K562 (cell line): ENCODE measurements at regions not wholly inside any gene's neighbourhood (a gene's known extent, or its start where the extent isn't known, plus 50 kb on each side); places are given as distances from the start of the nearest gene placed in this dataset.

ENCODE experiments used
- ATAC-seq: fragments of 200-7000 bp; cut with Tn5 transposase; 3 replicates; pipeline ENCODE4 v1.9.1; 2020; ENCODE audit warnings: moderate library complexity
- BruUV-seq: library from RNA; stranded (reverse); fragments of 400-500 nt; replicated peaks from 2 replicates; lab custom pipeline; 2021; lab: Mats Ljungman, UMichigan
- CTCF ChIA-PET: fragments of 300-600 bp; formaldehyde crosslinking; extraction: SDS; loops from one replicate; lab custom pipeline; 2021; ENCODE audit warnings: low intra/inter-chr PET ratio; lab: Yijun Ruan, JAX
- POLR2A ChIA-PET: fragments of 300-600, 350-650 bp; sonication (Branson Sonifier 250); formaldehyde crosslinking; extraction: SDS; loops from one replicate; lab custom pipeline; 2021; ENCODE audit warnings: antibody characterized with exemption, inconsistent platforms; lab: Yijun Ruan, JAX
- DNase-seq, 4 experiments: peaks; one replicate each; pipeline versions ENCODE4 v3.0.0 to v3.0.0-alpha.2; 2011 to 2018; ENCODE audit warnings: low spot score in 3 of 4, mixed read lengths in 3 of 4; ENCODE audit errors: extremely low read depth in 1 of 4
- FAIRE-seq: peaks from 2 replicates; lab custom pipeline; 2011; peaks lifted over from hg19 to GRCh38; lab: Jason Lieb, UNC
- H2AFZ ChIP-seq: 2 replicates; pipeline ENCODE4 v1.6.0; 2011; ENCODE audit warnings: low read depth, low read length, control low read depth, inconsistent platforms
- H3K27ac ChIP-seq: fragments of 200-600 bp; 3 replicates; pipeline ENCODE4 v1.8.0; 2011; ENCODE audit warnings: low read depth, mild to moderate bottlenecking, control low read depth, inconsistent platforms, low read length, moderate library complexity, mixed read lengths; ENCODE audit errors: extremely low read depth
- H3K27me3 ChIP-seq, 2 experiments: fragments of 300-600 bp in 1 of 2; 2 replicates in 1 of 2; 3 replicates in 1 of 2; pipeline versions ENCODE4 v1.6.0 to v1.8.0; 2011; ENCODE audit warnings: inconsistent platforms in 2 of 2, low read length in 2 of 2, mild to moderate bottlenecking in 1 of 2, mixed read lengths in 1 of 2, moderate library complexity in 1 of 2; ENCODE audit not compliant: control insufficient read depth in 2 of 2, insufficient read depth in 2 of 2
- H3K36me3 ChIP-seq: fragments of 300-600 bp; 3 replicates; pipeline ENCODE4 v1.8.0; 2011; ENCODE audit warnings: mild to moderate bottlenecking, low read length, inconsistent platforms; ENCODE audit not compliant: control insufficient read depth, insufficient read depth
- H3K4me1 ChIP-seq, 2 experiments: fragments of 200-600 bp in 1 of 2; replicated peaks in 1 of 2; 2 replicates in 1 of 2; 3 replicates in 1 of 2; pipeline versions ENCODE4 v1.5.1 to v1.8.0; 2011; ENCODE audit warnings: inconsistent platforms in 2 of 2, low read length in 2 of 2, mild to moderate bottlenecking in 1 of 2, mixed read lengths in 1 of 2, moderate library complexity in 1 of 2; ENCODE audit not compliant: control insufficient read depth in 2 of 2, insufficient read depth in 2 of 2
- H3K4me2 ChIP-seq: 2 replicates; pipeline ENCODE4 v1.6.1; 2011; ENCODE audit warnings: low read length, control low read depth, inconsistent platforms, mixed read lengths; ENCODE audit not compliant: insufficient read depth
- H3K4me3 ChIP-seq: fragments of 200-600 bp; sonication (generic), shearing (Covaris generic); 2 replicates; pipeline ENCODE4 v1.5.1; 2016; ENCODE audit warnings: control low read depth, inconsistent platforms
- H3K79me2 ChIP-seq: fragments of 200-600 bp; 3 replicates; pipeline ENCODE4 v1.8.0; 2011; ENCODE audit warnings: low read length, inconsistent platforms; ENCODE audit not compliant: control insufficient read depth, insufficient read depth
- H3K9ac ChIP-seq, 2 experiments: 2 replicates each; pipeline versions ENCODE4 v1.6.0 to v1.6.1; 2011; ENCODE audit warnings: low read depth in 2 of 2, low read length in 2 of 2, control low read depth in 1 of 2, inconsistent platforms in 1 of 2, mild to moderate bottlenecking in 1 of 2, mixed read lengths in 1 of 2; ENCODE audit not compliant: insufficient read depth in 1 of 2
- H3K9me1 ChIP-seq: one replicate; pipeline ENCODE4 v1.6.0; 2011; ENCODE audit warnings: inconsistent platforms, mild to moderate bottlenecking, low read length, moderate library complexity; ENCODE audit not compliant: control insufficient read depth, insufficient read depth
- H3K9me3 ChIP-seq: replicated peaks from 2 replicates; pipeline ENCODE4 v1.5.1; 2011; ENCODE audit warnings: low read depth, low read length, inconsistent platforms; ENCODE audit not compliant: control insufficient read depth, insufficient read depth
- H4K20me1 ChIP-seq: replicated peaks from 2 replicates; pipeline ENCODE4 v1.6.1; 2011; ENCODE audit warnings: low read length, inconsistent platforms, mixed read lengths; ENCODE audit not compliant: control insufficient read depth, insufficient read depth
- GTF2B ChIP-seq: IDR thresholded peaks from 2 replicates; pipeline ENCODE4 v1.6.1; 2011; ENCODE audit not compliant: insufficient read length; ENCODE audit errors: extremely low read depth
- HLTF ChIP-seq: fragments of 450-650 bp; IDR thresholded peaks from 2 replicates; pipeline ENCODE4 v1.6.1; 2016
- ILF3 ChIP-seq: fragments of 450-650 bp; IDR thresholded peaks from 2 replicates; pipeline ENCODE4 v1.6.1; 2018; ENCODE audit warnings: antibody characterized with exemption, mild to moderate bottlenecking, moderate library complexity, borderline replicate concordance
- MTF1 ChIP-seq: fragments of 250-450 bp; sonication (Bioruptor Pico); IDR thresholded peaks from 2 replicates; pipeline ENCODE4 v1.9.0; 2021; ENCODE audit warnings: moderate library complexity, mild to moderate bottlenecking, inconsistent platforms, borderline replicate concordance
- NCOA4 ChIP-seq: fragments of 450-650 bp; IDR thresholded peaks from 2 replicates; pipeline ENCODE4 v1.6.1; 2018; ENCODE audit warnings: mild to moderate bottlenecking; ENCODE audit not compliant: partially characterized antibody
- ZNF609 ChIP-seq: sonication (generic); formaldehyde crosslinking; IDR thresholded peaks from 2 replicates; pipeline ENCODE4 v1.8.1; 2023; ENCODE audit warnings: missing genetic modification reagents, mild to moderate bottlenecking, borderline replicate concordance
- WGBS: fragments of 100-300 bp; shearing (Covaris generic); methylation state at CpG from one replicate; pipeline ENCODE4 v1.1.6; 2016; ENCODE audit warnings: low coverage, mixed read lengths; ENCODE audit not compliant: insufficient coverage; ENCODE audit errors: missing lambda C conversion rate; 5-methylcytosine and 5-hydroxymethylcytosine counted together
- in situ Hi-C: fragments of 300-500 bp; cut with MboI; formaldehyde crosslinking; loops from 4 replicates; pipeline ENCODE4 v1.15.0; 2018; ENCODE audit warnings: inconsistent platforms, mixed read lengths
- intact Hi-C: fragments of 100-400 bp; cut with micrococcal nuclease; formaldehyde crosslinking; loops from 2 replicates; pipeline ENCODE4 v1.14.2; 2022

GRCh38 chr4:125760956-125761355, 446.2 kb downstream of the FAT4 start:
- H2AFZ ChIP-seq, result no peak overlapping the region
- no peaks in the 10 kb centered on the region for H3K27me3 ChIP-seq
- BruUV-seq, result no TSS peak
- no peak overlapping the region for H3K27ac ChIP-seq
- ChIA-PET CTCF (no interaction called here), POLR2A (no interaction called here)
- no peak for ATAC-seq
- no peaks in the 10 kb centered on the region for H3K4me1 ChIP-seq
- H4K20me1 ChIP-seq, result no peaks in the 10 kb centered on the region
- H3K9me1 ChIP-seq, result no peaks in the 10 kb centered on the region
- in situ Hi-C loops, result no loop called here
- H3K9ac ChIP-seq, result no peak overlapping the region
- no peak for DNase-seq
- H3K79me2 ChIP-seq, result no peaks in the 10 kb centered on the region
- no peaks in the 10 kb centered on the region for H3K9me3 ChIP-seq
- FAIRE-seq, result no peak
- H3K36me3 ChIP-seq, result no peaks in the 10 kb centered on the region
- no peak overlapping the region for H3K4me2 ChIP-seq
- TF ChIP-seq ZNF609 (CRISPR knock-in tag) (no peak), ILF3 (no peak), GTF2B (no peak), HLTF (no peak), MTF1 (CRISPR knock-in tag) (no peak), NCOA4 (no peak)
- intact Hi-C loops, result no loop called here
- H3K4me3 ChIP-seq, result no peak overlapping the region
- WGBS, result 3% methylated on average over 3 of the region's 3 CpGs
